Right ventricle myocardium inferior (tissue), 1 donor: ENCODE measurements at regions not wholly inside any gene's neighbourhood (a gene's known extent, or its start where the extent isn't known, plus 50 kb on each side); places are given as distances from the start of the nearest gene placed in this dataset.
"Not testable (repeated sequence)": the region's sequence is repeated elsewhere in the genome, so short reads cannot be mapped to it uniquely, and the experiment has no call there.

Experiments used
- ATAC-seq: fragments of 200-7000 bp; cut with Tn5 transposase; one replicate; pipeline ENCODE4 v1.9.1; 2020; ENCODE audit warnings: mild to moderate bottlenecking, moderate library complexity
- DNase-seq: peaks from one replicate; pipeline ENCODE4 v3.0.0; 2021; ENCODE audit errors: missing footprints
- intact Hi-C: fragments of 100-400 bp; cut with DNase I; formaldehyde crosslinking; loops from one replicate; pipeline ENCODE4 v1.11.0; 2022
- donor health status: DM: no; HTN: yes; CAD: no; lungs with severe emphysema.

DNA sequence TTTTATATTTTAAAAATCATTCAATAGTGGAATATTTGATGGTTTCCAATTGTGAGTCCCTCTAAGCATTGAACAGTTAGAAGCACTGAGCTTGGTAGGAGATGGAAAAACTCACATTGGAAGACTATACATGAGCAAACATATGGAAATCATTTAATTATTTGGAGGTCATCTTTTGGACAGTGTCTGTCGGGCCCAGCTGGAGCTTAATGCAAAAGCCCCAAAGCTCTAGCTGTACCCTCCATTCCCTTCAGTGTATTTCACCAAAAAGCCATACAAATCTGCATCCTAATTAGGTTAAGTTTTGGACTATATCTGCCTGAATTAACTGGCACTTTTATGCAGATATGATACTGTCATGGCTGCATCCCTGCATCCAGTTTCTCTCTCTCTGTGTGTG is 365.7 kb downstream of the FLRT2 start:
- ATAC-seq, result no peak
- intact Hi-C loops, result no loop called here
- no peak for DNase-seq

DNA sequence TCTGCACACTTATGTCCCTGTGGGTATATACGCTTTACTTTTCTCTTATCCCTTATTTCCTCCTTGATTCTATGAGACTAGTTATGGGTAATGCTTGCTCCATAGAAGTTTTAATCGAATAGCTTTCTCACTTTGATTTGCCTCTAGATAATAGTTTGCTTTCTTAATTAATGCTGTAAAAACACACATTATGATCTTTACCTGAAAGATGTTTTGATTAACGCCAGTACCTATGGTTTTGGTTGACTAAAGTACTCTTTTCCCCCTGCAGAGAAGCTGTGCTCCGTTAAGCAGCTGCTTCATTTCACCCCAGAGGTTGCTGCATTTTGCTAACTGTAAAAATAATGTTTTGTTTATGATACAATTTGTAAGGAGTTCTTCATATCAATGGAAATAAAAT is 362.3 kb downstream of the FLRT2 start:
- no peak for DNase-seq
- intact Hi-C loops, result no loop called here
- no peak for ATAC-seq

DNA sequence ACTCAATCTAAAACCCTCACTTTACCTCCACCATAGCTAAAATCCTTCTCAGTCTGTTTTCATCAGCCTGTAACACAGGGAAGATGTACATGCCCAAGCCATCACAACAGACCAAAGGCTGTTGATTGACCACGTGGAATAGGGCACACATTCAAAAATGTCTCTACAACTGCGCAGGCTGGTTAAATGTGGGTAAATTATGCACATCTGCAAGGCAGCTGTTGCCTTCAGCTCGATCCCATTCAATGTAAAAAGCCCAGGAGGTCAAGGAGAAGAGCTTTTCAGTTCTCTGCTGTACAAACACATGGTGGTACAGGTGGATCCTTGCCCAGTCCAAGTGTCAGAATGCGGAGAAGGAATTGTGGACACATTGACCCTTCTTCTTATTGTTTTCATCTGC is 354.0 kb downstream of the FLRT2 start:
- intact Hi-C loops, result no loop called here
- ATAC-seq (no peak), DNase-seq (no peak)

DNA sequence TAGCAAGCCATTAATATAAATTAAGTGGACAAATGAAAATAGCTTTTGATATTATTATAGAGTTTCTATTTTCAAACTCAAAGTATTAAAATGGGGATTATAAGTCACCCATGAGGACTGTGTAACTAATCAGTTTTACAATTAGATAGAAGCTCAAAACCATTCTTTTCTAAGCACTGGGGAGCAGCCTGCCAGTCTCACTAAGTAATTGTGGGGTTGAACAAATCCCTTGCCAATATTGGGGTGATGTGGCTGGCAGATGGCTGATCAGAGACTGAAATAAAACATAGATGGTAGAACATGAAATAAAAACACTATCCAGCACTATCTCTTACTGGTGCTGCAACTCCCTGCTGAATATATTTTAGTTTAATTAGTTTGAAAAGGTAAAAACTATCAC is 353.2 kb downstream of the FLRT2 start:
- intact Hi-C loops, result no loop called here
- ATAC-seq (no peak), DNase-seq (no peak)

DNA sequence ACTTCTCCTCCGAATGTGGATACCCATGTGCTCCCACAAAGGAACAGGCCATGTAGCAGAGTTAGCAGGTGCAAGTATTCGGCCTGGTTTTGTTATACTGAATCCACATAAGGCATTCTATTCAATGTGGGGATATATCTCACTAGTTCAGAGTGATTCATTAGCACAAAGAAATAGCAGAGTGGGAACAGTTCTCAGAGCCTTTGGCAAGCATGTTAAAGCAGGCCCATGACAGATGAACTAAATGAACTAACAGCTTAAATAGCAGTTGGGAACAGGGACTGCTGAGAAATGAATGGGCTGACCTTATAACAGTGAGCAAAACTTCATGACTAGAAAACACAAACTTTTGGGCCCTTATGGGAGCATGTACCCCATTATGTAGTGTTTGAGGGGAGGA is 352.0 kb downstream of the FLRT2 start:
- ATAC-seq, result no peak

DNA sequence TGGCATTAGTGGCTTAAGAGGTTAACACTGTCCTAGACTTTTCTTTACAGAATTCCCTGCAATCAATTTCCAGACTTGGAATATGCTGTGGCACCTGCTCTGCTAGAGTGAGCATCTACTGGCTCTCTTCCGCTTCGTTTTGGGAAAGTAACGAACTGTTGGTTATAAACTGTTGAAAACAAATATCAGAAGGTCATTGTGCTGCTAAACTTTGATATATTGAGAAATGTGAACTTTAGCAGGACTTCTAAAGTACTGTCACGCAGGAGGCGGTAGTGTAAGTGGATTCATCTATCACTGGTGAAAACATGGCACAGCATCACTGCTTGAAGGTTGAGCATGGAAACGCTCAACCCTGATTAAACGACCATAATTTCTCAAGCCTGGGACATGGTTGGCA is 348.9 kb downstream of the FLRT2 start:
- DNase-seq, result no peak
- intact Hi-C loops, result no loop called here
- ATAC-seq, result no peak

More for the DNA sequence above, 352.0 kb downstream of the FLRT2 start:
- intact Hi-C loops, result no loop called here
- DNase-seq, result no peak

DNA sequence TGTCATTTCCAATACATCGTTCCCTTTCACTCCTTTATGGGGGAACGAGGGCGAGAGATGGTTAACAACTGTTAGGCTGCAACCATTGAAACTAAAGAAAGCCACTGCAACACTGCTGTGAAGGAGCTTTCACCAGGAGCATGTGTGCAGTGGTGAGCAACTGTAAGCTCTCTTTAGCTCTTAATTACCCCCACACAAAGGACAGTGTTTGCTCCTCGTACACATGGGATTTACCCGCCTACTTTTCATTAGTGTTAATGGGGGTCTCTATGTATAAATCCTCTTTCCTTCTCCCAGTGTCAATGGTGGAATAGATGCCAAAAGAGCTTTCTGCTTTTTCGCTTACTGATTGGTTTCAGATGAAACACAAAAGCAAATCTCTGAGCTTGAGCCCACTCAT is 343.1 kb downstream of the FLRT2 start:
- no peak for DNase-seq
- intact Hi-C loops, result no loop called here
- no peak for ATAC-seq

DNA sequence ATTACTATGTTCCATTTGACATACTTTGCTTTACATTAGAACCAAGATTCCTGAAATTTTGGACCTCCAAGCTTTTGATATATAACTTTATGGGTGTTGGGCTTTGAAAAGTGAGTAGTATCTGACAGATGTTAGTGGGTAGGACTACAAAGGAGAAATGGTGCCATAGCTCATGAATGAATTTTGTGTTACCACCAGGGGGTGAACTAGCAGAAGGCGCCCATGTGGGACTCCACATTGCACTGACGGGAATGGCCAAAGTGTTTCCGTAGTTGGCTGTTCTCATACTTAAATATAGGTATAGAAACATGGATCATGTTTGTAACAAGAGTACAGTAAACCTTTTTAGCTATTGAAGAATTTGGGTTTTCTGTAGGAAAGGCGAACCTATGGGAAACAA is 337.5 kb downstream of the FLRT2 start:
- ATAC-seq (no peak), DNase-seq (no peak)
- intact Hi-C loops, result no loop called here

DNA sequence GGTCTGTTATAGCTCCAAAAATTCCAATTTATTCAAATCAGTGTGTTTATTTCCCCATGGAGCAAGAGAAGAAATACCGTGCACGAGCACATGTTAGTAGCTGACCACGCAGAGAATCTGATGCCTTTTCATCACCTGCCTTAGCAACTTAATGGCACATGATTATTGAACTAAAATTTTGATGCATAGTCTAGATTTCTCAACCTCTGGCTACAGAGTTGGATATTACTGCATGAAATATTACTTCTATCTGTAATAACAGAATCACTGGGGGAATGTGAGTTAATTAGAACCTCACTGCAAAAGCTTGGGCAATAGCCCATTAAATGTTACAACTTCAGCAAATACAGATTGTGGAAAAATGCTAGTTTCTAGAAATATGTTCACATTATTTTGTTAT is 335.8 kb downstream of the FLRT2 start:
- intact Hi-C loops, result no loop called here
- DNase-seq, result no peak
- ATAC-seq, result no peak

DNA sequence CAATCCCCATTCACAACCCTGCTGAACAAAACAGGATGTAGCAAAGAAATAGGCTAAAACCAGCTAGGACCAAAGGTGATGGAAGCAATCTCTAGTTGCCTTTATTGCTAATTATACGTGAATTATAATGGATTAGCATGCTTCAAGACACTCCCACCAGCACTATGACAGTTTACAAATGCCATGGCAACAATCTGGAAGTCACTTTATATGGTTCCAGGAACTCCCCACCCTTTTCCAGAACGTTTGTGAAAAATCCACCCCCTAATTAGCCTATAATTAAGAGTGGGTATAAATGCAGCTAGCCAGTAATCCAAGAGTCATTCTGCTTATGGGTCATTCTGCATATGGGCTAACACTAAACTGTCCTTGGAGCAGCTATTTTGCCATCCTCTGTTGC is 328.7 kb downstream of the FLRT2 start:
- no peak for ATAC-seq
- intact Hi-C loops, result no loop called here
- DNase-seq, result no peak

DNA sequence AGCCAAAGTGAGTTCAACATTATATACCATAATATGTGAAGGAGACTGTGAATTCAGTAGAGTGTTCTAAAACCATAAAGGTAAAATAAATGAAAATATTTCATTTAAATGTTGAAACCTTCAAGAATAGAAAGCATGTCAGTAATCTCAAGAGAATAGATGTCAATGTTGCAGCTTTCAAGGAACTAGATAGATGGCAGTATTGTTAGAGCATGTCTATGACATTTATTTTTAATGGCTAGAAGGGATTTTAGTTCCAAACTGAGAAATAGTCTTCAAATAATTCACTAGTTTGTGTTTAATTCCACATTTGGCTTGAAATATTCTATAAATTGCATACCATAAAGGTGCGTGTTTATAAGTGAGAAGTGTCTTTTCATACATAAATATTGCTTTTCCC is 326.5 kb downstream of the FLRT2 start:
- intact Hi-C loops, result no loop called here
- DNase-seq (no peak), ATAC-seq (no peak)

DNA sequence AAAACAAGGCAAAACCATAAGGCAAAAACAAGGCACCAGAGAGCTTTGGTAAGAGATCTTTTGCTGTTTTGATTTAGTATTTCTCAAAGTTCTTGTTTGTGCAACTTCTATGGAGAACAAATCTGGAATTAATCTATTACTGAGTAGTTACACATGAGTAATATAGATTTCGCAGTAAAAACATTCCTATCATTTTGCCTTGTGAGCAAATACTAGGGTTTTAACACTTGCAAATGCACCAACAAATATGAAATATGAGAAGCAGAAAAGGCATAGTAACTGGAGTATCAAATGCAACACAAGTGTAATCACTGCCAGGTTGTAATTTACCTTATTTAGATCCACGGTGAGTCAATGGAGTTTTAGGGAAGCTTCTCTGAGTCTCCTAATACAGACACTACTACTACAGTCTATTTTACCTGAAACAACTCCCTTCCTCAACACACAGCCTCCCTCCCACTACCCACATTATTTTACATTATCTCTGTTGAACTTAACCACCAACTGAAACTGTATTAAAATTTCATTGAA is 324.1 kb downstream of the FLRT2 start:
- no peak for DNase-seq
- ATAC-seq, result no peak
- intact Hi-C loops, result no loop called here

DNA sequence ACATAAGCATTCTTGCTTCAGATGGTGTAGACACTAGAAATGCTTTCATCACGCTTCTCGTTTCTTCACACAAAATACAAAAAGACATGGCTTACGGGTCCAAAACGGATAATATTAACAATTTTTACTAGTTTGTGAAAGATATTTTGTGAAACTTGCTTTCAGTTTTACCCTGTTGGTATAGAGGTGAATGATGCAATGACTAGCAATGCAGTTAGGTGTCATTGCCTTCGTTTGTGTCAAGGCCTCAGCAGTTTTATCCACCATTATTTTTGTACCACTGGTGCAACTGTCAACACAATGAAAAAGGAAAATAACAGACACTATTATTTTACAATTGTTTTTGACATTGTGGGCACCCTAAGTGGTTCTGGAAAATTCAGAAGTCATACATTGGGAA is 323.0 kb downstream of the FLRT2 start:
- ATAC-seq, result no peak
- intact Hi-C loops, result no loop called here
- no peak for DNase-seq

DNA sequence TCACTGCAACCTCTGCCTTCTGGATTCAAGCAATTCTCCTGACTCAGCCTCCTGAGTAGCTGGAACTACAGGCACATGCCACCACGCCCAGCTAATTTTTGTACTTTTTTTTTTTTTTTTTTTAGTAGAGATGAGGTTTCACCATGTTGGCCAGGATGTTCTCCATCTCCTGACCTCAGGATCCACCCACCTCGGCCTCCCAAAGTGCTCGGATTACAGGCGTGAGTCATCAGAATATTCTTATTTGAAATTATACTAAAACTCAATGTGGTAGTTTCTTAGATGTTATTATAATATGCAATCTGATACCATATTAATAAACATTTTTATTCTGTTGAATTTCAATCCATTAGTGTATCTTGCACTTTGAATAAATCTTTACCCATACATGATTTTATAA is 322.2 kb downstream of the FLRT2 start:
- not testable (repeated sequence) for ATAC-seq

DNA sequence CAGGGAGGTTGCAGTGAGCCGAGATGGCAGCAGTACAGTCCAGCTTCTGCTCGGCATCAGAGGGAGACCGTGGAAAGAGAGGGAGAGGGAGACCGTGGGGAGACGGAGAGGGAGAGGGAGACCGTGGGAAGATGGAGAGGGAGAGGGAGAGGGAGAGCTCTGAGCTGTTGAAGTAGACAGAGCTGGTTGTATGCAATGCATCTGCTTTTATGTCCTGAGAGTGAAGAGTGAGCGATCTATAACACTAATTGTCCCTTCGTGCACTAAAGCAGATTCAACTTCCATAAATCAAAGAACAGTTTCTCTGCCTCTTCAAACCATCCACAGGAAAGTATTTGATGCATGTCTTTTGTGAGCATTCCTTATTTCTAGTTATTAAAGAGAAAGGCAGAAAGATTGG is 300.6 kb downstream of the FLRT2 start:
- intact Hi-C loops, DNase-seq, ATAC-seq: not testable (repeated sequence)

More for the DNA sequence above, 322.2 kb downstream of the FLRT2 start:
- intact Hi-C loops, DNase-seq: not testable (repeated sequence)

DNA sequence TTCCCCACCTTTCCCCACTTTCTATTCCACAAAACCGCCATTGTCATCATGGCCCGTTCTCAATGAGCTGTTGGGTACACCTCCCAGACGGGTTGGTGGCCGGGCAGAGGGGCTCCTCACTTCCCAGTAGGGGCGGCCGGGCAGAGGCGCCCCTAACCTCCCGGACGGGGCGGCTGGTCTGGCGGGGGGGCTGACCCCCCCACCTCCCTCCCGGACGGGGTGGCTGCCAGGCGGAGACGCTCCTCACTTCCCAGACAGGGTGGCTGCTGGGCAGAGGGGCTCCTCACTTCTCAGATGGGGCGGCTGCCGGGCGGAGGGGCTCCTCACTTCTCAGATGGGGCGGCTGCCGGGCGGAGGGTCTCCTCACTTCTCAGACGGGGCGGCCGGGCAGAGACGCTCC is 299.7 kb downstream of the FLRT2 start:
- ATAC-seq, DNase-seq, intact Hi-C loops: not testable (repeated sequence)

DNA sequence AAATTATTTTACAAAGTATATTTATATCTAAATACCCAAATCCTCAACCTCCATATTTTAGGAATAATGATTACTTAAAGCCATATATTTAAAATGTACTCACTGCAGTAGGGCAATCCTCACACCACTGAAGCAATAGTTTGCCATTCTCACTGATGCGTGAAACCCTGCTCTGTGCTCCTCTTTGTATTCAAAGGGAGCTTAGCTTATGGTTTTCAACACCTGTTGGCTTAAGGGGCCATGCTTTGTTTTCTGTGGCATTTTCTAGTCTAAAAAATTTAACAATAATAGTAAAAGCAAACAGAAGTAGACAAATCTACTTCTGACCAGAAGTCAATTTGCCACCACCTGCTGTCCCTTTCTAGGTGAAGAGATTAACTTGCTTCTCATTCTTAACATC is 294.6 kb downstream of the FLRT2 start:
- DNase-seq (no peak), ATAC-seq (no peak)
- intact Hi-C loops, result no loop called here

DNA sequence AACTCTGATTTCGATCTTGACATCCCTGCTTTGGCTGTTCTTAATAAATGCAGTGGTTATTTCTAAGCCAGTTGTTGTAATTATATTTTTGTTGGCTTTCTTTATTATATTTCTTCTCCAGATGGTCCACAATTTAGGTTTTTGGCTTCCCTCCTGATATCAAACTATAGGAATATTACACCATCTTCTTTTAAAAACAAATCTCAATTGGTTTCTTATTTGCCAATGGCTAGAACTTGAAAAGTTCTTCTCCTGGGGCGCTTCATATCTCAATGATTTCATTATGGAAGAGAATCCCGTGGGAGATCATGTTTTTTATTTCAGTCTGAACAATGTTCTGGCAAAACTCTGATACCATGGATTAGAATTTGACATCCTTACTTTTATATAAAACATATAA is 292.3 kb downstream of the FLRT2 start:
- DNase-seq, result no peak
- intact Hi-C loops, result no loop called here
- ATAC-seq, result no peak

DNA sequence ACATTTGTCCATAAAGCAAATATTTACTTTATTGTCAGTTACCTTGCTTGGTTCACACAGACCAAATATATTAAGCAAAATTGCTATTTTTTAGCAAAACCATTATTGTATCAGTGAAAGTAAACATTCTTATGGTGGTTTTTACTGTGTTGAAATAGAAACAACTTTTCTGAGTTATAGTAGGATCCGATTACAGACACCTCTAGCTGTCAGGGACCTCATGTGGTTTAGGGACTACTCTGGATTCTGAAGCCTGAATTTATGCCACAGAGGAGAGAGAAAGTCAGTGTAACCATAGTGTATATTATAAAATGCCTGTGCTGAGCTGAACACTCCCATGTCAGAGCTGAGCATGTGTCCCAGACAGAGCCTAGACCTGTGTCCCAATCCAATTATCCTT is 287.5 kb downstream of the FLRT2 start:
- DNase-seq, result no peak
- intact Hi-C loops, result no loop called here
- ATAC-seq, result no peak

DNA sequence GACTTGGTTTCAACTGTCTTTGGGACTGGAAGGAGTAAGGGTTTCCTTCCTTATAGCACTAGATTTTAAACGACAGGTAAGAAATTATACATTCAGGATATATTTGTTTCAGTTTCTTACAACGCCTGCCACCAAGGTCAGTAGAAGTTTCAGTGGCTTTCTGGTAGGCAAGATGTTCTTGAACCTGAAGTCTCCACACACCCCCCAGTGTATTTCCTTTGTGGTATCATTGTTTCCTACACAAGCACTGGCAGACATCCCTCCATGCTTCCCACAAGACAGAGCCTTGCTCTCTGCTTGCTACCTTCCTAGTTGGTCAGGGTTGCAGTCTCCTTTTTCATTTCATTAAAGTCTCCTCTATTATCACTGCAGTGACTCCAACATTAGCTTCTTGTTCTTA is 283.1 kb downstream of the FLRT2 start:
- no peak for ATAC-seq
- no peak for DNase-seq
- intact Hi-C loops, result no loop called here

DNA sequence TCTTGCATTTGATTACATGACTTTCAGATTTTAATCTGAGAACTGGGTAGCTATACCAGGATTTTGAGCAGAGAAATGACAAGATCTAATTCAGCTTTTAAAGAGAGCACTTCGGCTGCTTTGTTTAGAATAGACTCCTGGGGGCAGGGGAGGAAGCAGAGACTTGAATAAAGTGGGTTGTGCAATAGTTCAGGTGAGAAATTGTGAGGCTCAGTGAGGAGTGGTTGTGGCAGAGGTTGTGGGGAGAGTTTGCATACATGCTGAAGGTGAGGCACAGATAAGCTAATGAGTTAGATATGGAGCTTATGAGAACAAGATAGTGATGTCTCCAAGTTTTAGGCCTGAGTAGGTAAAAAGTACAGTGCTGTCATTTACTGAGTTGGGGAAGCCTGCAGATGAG is 281.4 kb downstream of the FLRT2 start:
- no peak for ATAC-seq
- DNase-seq, result no peak
- intact Hi-C loops, result no loop called here

DNA sequence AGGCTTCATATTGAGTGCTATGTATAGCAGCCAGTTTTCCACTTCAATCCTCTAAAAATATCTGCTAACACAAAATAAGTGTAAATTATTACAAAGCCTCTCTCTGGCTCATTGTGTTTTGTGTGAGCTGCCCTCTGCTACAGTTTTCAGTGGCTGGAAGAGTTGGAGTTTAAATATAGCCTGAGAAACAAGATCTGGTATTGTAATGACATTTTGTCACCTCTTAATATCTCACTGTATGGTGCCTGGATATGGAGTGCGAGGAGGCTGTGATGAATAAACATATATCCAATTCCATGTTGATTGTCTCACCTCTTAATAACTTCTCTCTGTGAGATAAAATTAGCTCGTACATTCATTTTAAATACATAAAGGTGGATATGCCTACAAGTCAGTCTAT is 269.7 kb downstream of the FLRT2 start:
- no peak for ATAC-seq

More for the DNA sequence above, 269.7 kb downstream of the FLRT2 start:
- no peak for DNase-seq
- intact Hi-C loops, result no loop called here
